HG02642 (cell line): ENCODE measurements at regions not wholly inside any gene's neighbourhood (a gene's known extent, or its start where the extent isn't known, plus 50 kb on each side); places are given as distances from the start of the nearest gene placed in this dataset.
"Not testable (repeated sequence)": the region's sequence is repeated elsewhere in the genome, so short reads cannot be mapped to it uniquely, and the experiment has no call there.

ENCODE experiments used
- ATAC-seq: cut with Tn5 transposase; IDR thresholded peaks from one replicate; pipeline ENCODE4 v1.9.1; 2021; ENCODE audit warnings: mild to moderate bottlenecking; ENCODE audit not compliant: unreplicated experiment, poor library complexity

GRCh38 chr6:140559458-140559857 is 1185.0 kb upstream of the CITED2 start:
- ATAC-seq = no peak

- no peak for ATAC-seq
Observed at GRCh38 chr6:140554421-140554820, 1180.0 kb upstream of the CITED2 start.

- ATAC-seq = no peak
Observed at GRCh38 chr6:140548366-140548765, 1173.9 kb upstream of the CITED2 start.

- no peak for ATAC-seq
Observed at GRCh38 chr6:140546640-140547039, 1172.2 kb upstream of the CITED2 start.

DNA sequence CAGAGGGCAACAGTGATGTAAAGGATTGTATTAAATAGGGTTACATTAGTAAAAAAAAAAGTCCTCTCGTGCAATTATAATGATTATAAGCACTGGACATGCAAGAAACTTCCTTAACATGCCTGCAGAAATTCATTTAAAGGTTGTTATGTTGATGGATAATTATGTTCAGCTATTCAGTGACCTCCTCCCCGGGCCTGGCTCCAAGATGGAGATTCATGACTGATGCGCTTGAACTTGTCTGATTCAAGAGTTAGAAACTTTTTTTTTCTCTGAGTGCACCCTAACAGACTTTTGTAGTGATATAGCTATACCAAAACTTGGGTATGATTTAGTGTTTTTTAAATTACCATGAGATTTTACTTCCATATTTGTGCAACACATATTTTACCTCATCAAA is 1170.0 kb upstream of the CITED2 start:
- ATAC-seq = no peak

- no peak for ATAC-seq
Observed at GRCh38 chr6:140542863-140543262, 1168.4 kb upstream of the CITED2 start.

DNA sequence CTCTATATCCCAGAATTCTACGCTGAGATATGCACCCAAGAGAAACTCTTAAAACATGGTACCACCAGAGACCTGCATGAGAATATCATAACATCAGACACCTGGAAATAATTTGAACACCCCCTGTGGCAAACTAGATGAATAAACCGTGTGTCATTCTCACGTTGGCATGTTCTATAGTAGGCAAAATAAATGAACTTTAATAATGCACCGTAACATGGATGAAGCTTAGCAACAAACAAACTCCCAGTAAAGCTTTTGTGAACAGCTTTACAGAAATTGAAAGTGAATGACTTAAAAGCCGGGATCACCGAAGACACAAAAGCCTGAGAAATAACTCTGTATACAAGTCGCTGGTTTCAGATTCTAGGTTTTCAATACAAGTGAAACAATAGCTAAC is 1166.8 kb upstream of the CITED2 start:
- ATAC-seq = no peak

DNA sequence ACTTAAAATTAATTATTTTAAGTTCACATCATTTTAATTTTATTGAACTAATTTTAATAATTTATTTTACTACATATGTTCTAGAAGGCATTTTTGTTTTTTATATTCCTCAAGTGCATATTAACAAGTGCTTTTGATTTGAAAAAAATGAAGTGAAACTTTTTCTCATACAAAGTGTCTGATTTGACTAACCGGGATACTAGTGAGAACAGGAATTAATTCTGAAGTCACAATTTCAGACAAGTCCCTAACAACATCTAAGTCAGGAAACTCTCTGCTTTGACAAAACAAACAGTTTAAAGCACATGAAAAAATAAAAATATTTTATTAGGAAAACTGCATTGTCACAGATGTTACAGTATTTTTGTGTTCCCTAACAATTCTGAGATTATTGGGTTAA is 1166.3 kb upstream of the CITED2 start:
- ATAC-seq = no peak

DNA sequence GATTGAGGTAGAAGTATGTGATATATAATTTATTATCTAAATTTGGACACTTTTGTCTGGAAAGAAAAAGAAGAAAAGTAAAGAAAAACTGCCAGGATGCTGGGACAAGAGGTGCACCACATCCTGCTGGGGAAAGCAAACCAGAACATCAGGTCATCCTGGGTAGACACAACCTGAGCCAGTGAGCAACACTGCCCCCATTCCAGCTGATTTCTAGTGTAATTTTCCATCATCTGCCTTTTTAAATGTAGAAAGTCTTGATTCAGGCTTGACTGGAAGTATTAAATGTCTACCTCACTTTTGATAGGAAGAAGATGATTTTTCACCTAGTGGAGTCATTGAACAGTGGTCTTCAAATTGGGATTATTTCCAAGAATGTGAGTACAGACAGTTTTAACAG is 1164.5 kb upstream of the CITED2 start:
- ATAC-seq = no peak

- ATAC-seq = no peak
Observed at GRCh38 chr6:140537834-140538705, 1163.6 kb upstream of the CITED2 start.

GRCh38 chr6:140537211-140537610 is 1162.8 kb upstream of the CITED2 start:
- ATAC-seq = no peak

DNA sequence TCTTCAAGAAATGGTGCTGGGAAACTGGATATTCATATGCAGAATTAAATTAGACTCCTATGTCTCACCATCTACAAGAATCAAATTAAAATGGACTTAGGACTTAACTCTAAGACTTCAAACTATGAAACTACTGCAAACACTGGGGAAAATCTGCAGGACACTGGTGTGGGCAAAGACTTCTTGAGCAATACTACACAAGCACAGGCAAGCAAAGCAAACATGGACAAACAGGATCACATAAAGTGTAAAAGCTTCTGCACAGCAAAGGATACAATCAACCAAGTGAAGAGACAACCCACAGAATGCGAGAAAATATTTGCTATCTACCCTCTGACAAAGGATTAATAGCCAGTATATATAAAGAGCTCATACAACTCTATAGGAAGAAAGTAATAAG is 1161.1 kb upstream of the CITED2 start:
- no peak for ATAC-seq

DNA sequence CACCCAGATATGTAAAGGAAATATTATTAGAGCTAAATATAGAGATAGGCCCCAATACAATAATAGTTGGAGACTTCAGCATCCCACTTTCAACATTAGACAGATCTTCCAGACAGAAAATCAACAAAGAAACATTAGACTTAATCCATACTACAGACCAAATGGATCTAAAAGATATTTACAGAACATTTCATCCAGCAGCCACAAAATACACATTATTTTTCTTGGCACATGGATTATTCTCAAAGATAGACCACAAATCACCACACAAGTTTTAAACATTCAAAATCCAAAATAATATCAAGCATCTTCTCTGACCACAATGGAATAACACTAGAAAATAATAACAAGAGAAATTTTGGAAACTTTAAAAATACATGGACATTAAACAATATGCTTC is 1159.1 kb upstream of the CITED2 start:
- no peak for ATAC-seq

DNA sequence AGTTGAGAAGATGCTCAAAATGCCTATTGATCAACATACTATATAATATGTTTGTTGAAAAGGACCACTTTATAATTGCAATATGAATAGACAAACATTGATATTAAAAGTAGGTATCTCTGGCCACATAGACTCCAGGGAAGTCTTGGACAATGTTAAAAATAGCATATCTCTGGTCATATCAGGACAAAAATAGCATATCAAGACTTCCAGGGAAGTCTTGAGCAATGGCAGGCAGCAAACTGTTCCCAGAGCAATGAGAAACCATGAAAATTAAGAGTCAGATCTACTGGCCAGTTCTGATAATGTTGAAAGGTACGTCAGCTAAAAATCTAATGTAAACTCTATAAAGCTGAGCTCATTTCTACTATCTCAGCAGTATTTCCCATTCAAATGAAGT is 1130.3 kb upstream of the CITED2 start:
- ATAC-seq = no peak

GRCh38 chr6:140500849-140501248 is 1126.4 kb upstream of the CITED2 start:
- no peak for ATAC-seq

DNA sequence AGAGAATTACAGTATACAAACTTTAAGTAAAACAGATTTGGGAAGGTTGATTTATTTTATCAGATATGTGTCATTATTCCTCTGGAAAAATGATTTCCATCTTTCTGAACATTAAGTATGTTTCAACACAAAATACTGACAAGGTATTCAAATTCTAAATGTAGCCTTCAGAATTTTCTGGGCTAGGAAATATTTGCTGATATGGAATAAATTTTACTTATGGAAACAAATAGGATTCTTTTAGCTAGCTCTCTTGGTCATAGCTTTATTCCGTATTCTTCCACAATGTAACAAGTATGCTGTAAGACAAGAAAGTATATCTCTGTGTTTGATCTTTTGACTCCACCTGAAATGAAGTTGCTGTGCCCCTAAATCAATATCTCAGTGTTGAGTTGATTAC is 1125.2 kb upstream of the CITED2 start:
- no peak for ATAC-seq

DNA sequence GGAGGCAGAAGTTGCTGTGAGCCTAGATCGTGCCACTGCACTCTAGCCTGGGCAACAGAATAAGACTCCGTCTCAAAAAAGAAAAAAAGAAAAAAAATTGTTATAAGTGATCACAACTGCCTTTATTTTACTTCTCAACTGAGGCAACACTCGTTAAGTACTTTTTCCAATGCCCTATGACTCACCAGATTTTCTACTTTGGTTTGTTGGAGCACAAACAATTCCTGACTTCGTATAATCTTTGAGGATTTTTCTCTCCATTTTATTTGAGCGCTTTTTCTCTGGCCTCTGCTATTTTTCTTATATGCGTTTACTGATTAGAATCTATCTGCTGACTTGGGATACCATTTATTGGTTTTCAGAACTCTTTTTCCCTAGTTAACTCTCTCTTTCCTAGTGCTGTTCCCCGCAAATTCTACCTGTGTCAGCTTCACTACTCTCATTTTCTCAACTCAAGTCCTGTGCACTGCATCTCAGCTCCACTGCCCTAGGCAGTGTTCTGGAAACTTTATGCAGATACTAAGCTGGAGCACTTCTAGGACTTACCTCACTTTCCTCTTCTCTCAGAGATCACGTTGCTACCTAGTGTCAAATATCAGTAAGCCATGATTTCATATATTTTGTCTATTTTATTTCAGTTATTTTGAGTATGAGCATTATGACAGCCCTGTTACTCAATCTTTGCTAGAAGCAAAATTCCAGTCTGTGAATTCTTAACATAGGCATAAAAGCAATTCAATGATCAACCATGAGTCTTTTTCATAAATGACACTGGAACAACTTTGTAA is 1120.1 kb upstream of the CITED2 start:
- no peak for ATAC-seq

DNA sequence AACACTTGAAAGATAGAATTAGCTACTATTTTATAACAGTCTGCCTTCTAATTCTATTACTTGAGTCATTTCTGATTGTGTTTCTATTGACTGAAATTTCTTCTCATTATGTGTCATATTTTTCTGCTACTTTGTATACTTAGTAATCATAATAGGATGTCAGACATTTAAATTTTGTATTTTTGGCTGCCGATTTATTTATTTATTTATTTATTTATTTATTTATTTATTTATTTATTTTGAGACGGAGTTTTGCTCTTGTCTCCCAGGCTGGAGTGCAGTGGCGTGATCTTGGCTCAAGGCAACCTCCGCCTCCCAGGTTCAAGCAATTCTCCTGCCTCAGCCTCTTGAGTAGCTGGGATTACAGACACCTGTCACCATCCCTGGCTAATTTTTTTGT is 1119.0 kb upstream of the CITED2 start:
- ATAC-seq = not testable (repeated sequence)

DNA sequence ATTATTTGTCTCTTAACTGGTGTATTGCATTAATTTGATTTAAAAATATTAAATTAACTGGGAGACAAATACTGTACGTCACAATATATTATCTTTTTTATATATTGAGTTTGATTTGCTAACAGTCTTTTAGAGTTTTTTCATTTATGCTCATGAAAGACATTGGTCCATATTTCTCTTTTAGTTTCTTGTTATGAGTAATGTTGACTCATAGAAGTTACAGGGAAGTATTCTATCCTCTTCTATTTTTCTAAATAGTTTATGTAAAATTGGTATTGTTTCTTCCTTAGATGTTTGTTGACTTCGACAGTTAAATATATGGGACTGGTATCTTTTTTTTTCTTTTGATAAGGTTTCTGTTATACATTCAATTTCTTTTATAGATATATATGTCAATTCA is 1115.6 kb upstream of the CITED2 start:
- no peak for ATAC-seq

DNA sequence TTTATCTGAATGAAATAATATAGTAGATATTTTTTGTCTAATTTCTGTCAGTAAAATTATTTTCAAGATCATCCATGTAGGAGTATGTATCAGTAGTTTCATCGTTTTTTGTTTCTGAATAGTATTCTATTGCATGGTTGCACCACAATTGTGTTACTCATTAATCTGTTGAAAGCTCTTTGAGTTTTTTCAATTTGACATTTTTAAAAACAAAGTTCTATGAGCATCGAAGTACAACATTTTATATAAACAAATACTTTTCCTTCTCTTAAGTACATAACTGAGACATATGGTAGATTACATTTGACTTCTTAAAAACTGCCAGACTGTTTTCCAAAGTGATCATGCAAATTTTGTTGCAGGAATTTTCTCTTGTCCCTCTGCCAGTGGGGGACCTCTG is 1113.1 kb upstream of the CITED2 start:
- no peak for ATAC-seq

DNA sequence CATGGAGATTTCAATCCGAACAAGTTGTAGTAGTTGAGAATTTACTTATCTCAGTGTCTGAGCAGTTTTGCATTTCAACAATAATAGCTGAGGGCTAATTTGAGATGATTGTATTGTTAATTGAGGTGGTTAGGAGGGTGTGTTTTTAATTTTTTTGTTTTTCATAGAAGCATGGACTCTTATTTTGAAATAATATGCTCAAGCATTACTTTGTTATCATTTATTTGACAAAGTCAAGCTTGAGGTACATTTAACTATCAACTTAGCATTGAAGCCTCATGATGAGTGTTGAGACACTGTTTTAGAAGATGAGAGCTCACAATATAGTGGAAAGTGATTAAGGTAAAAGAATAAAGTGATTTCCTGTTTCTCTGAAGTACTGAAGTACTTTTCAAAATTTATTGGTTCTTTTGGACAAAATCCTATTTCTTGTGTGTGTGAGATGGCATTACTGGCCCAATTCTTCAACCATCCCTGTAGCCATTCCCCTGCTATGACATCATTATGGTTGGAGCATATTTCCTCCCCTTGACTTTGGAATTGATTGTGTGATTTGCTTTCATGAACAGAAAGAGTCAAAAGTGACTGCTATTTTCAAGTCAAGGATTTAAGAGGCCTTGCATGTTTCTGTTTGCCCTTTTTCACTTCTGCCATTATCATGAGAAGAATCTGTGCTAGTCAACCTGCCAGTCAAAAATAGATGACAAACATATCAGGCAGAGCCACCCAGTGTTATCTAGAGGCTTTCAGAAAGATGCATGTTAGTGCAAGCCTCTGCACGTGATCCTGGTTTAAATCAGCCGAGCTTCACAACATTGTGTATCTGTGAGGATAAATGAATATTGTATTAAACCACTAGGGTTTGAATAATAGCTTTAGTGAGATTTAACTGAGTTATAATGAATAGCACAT is 1112.3 kb upstream of the CITED2 start:
- ATAC-seq = no peak
